WTC11 (cell line): ENCODE measurements at regions not wholly inside any gene's neighbourhood (a gene's known extent, or its start where the extent isn't known, plus 50 kb on each side); places are given as distances from the start of the nearest gene placed in this dataset.
A peak's percentile ranks its signal among the peaks of the same experiment; 100 is the strongest.

Experiments used
- AR ChIP-seq: fragments of 250-450 bp; sonication (Bioruptor Pico); IDR thresholded peaks from 2 replicates; pipeline ENCODE4 v1.9.0; 2021; ENCODE audit warnings: mild to moderate bottlenecking
- ATF2 ChIP-seq: sonication (generic); formaldehyde crosslinking; IDR thresholded peaks from 2 replicates; pipeline ENCODE4 v1.8.1; 2022; ENCODE audit warnings: low read depth, missing genetic modification reagents, borderline replicate concordance
- CREB1 ChIP-seq: sonication (generic); formaldehyde crosslinking; IDR thresholded peaks from 2 replicates; pipeline ENCODE4 v1.8.0; 2023; ENCODE audit warnings: mild to moderate bottlenecking, missing genetic modification reagents
- ELF4 ChIP-seq: sonication (generic); formaldehyde crosslinking; IDR thresholded peaks from 2 replicates; pipeline ENCODE4 v1.8.1; 2022; ENCODE audit warnings: low read depth, mild to moderate bottlenecking, moderate library complexity, missing genetic modification reagents
- ERG ChIP-seq: fragments of 250-450 bp; sonication (Bioruptor Pico); IDR thresholded peaks from 2 replicates; pipeline ENCODE4 v1.8.0; 2021; ENCODE audit warnings: mild to moderate bottlenecking
- FOXP4 ChIP-seq: sonication (generic); formaldehyde crosslinking; IDR thresholded peaks from 2 replicates; pipeline ENCODE4 v1.8.0; 2022; ENCODE audit warnings: mild to moderate bottlenecking, missing genetic modification reagents
- MAX ChIP-seq: sonication (generic); formaldehyde crosslinking; IDR thresholded peaks from 2 replicates; pipeline ENCODE4 v1.8.0; 2022; ENCODE audit warnings: mild to moderate bottlenecking, missing genetic modification reagents
- NFYB ChIP-seq: sonication (generic); formaldehyde crosslinking; conservative IDR thresholded peaks from 2 replicates; pipeline ENCODE4 v1.8.0; 2022; ENCODE audit warnings: low read depth, missing genetic modification reagents
- PRDM15 ChIP-seq: sonication (generic); formaldehyde crosslinking; IDR thresholded peaks from 2 replicates; pipeline ENCODE4 v1.8.0; 2022; ENCODE audit warnings: missing genetic modification reagents
- SMAD4 ChIP-seq: sonication (generic); formaldehyde crosslinking; IDR thresholded peaks from 2 replicates; pipeline ENCODE4 v1.8.0; 2022; ENCODE audit warnings: mild to moderate bottlenecking, missing genetic modification reagents
- SOX15 ChIP-seq: fragments of 250-450 bp; sonication (Bioruptor Pico); IDR thresholded peaks from 2 replicates; pipeline ENCODE4 v1.9.0; 2021; ENCODE audit warnings: mild to moderate bottlenecking
- TEAD1 ChIP-seq: sonication (generic); formaldehyde crosslinking; IDR thresholded peaks from 2 replicates; pipeline ENCODE4 v1.8.0; 2022; ENCODE audit warnings: mild to moderate bottlenecking, missing genetic modification reagents
- TEAD4 ChIP-seq: sonication (generic); formaldehyde crosslinking; IDR thresholded peaks from 2 replicates; pipeline ENCODE4 v1.8.0; 2022; ENCODE audit warnings: mild to moderate bottlenecking, missing genetic modification reagents
- TP53 ChIP-seq: sonication (generic); formaldehyde crosslinking; IDR thresholded peaks from 2 replicates; pipeline ENCODE4 v1.8.1; 2023; ENCODE audit warnings: mild to moderate bottlenecking, missing genetic modification reagents
- ZNF263 ChIP-seq: sonication (generic); formaldehyde crosslinking; IDR thresholded peaks from 2 replicates; pipeline ENCODE4 v1.8.1; 2022; ENCODE audit warnings: low read depth, mild to moderate bottlenecking, moderate library complexity, missing genetic modification reagents
- TF ChIP-seq, protein P1 (sequence below): fragments of 250-450 bp; sonication (Bioruptor Pico); IDR thresholded peaks from 2 replicates; pipeline ENCODE4 v1.9.0; 2021; ENCODE audit warnings: mild to moderate bottlenecking, borderline replicate concordance
- TF ChIP-seq, protein P2 (sequence below): sonication (generic); formaldehyde crosslinking; IDR thresholded peaks from 2 replicates; pipeline ENCODE4 v1.8.1; 2023; ENCODE audit warnings: mild to moderate bottlenecking, missing genetic modification reagents
- TF ChIP-seq, protein P3 (sequence below): sonication (generic); formaldehyde crosslinking; IDR thresholded peaks from 2 replicates; pipeline ENCODE4 v1.8.0; 2023; ENCODE audit warnings: missing genetic modification reagents
- TF ChIP-seq, protein P4 (sequence below): sonication (generic); formaldehyde crosslinking; conservative IDR thresholded peaks from 2 replicates; pipeline ENCODE4 v1.8.1; 2022; ENCODE audit warnings: mild to moderate bottlenecking, missing genetic modification reagents

DNA sequence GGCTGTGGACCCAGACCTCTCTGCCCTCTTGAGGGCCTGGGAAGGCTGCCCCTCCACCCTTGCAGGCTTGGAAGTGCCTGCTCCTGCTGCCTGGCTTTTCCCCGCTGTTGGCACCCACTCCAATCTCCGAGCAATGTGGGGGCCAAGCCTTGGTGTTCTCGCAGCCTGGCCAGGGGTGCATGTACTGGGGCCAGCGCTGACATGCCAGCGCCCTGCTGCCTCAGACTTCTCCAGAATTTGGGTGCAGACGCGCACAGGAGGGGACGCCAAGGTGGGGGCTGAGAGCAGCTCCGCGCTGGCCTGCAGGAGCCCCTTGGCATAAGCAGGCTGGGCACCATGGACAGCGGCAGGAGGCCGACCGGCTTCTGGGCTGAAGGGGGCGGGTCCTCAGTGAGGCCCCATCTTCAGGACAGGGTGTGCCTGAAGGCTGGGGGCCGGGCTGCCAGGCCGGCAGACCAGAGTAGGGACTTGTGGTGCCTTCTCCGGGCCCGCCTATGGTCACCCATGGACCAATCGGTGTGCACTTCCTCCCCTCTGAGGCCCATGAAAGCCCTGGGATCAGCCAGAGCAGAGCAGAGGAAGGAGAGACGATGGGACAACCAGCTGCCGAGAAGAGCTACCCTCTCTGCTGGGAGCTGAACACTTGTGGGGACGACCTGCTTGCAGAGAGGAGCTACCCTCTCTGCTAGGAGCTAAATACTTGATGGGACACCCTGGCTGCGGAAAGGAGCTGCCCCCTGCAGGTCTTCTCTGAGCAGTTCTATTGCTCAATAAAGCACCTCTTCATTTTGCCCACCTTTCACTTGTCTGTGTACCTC is 118.3 kb downstream of the DNAAF6 start (continued):
- TF ChIP-seq FOXP4 (peak; percentile 45; the same call in 1 of the 2 replicates), ERG (no peak), ELF4 (CRISPR knock-in tag) (no peak), CREB1 (0 out of 2 replicates have a peak, but pooled peaks have one; percentile 55), SOX15 (CRISPR knock-in tag) (no peak), NFYB (no peak), ATF2 (CRISPR knock-in tag) (no peak), ZNF263 (CRISPR knock-in tag) (no peak), AR (CRISPR knock-in tag) (no peak), SMAD4 (CRISPR knock-in tag) (peak; percentile 49; the same call in 1 of the 2 replicates), TP53 (CRISPR knock-in tag) (peak; percentile 82), TEAD4 (CRISPR knock-in tag) (peak; percentile 43; the same call in 1 of the 2 replicates), PRDM15 (no peak), MAX (CRISPR knock-in tag) (0 out of 2 replicates have a peak, but pooled peaks have one; percentile 37), TEAD1 (CRISPR knock-in tag) (0 out of 2 replicates have a peak, but pooled peaks have one; percentile 43)
- TF ChIP-seq, protein P1, sequence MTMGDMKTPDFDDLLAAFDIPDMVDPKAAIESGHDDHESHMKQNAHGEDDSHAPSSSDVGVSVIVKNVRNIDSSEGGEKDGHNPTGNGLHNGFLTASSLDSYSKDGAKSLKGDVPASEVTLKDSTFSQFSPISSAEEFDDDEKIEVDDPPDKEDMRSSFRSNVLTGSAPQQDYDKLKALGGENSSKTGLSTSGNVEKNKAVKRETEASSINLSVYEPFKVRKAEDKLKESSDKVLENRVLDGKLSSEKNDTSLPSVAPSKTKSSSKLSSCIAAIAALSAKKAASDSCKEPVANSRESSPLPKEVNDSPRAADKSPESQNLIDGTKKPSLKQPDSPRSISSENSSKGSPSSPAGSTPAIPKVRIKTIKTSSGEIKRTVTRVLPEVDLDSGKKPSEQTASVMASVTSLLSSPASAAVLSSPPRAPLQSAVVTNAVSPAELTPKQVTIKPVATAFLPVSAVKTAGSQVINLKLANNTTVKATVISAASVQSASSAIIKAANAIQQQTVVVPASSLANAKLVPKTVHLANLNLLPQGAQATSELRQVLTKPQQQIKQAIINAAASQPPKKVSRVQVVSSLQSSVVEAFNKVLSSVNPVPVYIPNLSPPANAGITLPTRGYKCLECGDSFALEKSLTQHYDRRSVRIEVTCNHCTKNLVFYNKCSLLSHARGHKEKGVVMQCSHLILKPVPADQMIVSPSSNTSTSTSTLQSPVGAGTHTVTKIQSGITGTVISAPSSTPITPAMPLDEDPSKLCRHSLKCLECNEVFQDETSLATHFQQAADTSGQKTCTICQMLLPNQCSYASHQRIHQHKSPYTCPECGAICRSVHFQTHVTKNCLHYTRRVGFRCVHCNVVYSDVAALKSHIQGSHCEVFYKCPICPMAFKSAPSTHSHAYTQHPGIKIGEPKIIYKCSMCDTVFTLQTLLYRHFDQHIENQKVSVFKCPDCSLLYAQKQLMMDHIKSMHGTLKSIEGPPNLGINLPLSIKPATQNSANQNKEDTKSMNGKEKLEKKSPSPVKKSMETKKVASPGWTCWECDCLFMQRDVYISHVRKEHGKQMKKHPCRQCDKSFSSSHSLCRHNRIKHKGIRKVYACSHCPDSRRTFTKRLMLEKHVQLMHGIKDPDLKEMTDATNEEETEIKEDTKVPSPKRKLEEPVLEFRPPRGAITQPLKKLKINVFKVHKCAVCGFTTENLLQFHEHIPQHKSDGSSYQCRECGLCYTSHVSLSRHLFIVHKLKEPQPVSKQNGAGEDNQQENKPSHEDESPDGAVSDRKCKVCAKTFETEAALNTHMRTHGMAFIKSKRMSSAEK (CRISPR knock-in tag), result no peak
- TF ChIP-seq, protein P2, sequence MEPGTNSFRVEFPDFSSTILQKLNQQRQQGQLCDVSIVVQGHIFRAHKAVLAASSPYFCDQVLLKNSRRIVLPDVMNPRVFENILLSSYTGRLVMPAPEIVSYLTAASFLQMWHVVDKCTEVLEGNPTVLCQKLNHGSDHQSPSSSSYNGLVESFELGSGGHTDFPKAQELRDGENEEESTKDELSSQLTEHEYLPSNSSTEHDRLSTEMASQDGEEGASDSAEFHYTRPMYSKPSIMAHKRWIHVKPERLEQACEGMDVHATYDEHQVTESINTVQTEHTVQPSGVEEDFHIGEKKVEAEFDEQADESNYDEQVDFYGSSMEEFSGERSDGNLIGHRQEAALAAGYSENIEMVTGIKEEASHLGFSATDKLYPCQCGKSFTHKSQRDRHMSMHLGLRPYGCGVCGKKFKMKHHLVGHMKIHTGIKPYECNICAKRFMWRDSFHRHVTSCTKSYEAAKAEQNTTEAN (CRISPR knock-in tag), result no peak
- TF ChIP-seq, protein P3, sequence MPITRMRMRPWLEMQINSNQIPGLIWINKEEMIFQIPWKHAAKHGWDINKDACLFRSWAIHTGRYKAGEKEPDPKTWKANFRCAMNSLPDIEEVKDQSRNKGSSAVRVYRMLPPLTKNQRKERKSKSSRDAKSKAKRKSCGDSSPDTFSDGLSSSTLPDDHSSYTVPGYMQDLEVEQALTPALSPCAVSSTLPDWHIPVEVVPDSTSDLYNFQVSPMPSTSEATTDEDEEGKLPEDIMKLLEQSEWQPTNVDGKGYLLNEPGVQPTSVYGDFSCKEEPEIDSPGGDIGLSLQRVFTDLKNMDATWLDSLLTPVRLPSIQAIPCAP (CRISPR knock-in tag), result no peak
- TF ChIP-seq, protein P4, sequence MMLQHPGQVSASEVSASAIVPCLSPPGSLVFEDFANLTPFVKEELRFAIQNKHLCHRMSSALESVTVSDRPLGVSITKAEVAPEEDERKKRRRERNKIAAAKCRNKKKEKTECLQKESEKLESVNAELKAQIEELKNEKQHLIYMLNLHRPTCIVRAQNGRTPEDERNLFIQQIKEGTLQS (CRISPR knock-in tag), result no peak
